ENCODE measurements at regions not wholly inside any gene's neighbourhood (a gene's known extent, or its start where the extent isn't known, plus 50 kb on each side); places are given as distances from the start of the nearest gene placed in this dataset.

GRCh38 chr18:34039201-34039600 lies 185.5 kb downstream of the NOL4 start:
- TF ChIP-seq CTCF (IDR thresholded peaks at IDR 0.05; ENCODE audit: insufficient read depth, low read depth, low read length) (no peak), EZH2 (IDR thresholded peaks at IDR 0.05; ENCODE audit: insufficient read depth, low read length) (no peak)

Measured in astrocyte (in vitro differentiated cells and primary cell).